PC-9 (cell line): ENCODE measurements at regions not wholly inside any gene's neighbourhood (a gene's known extent, or its start where the extent isn't known, plus 50 kb on each side); places are given as distances from the start of the nearest gene placed in this dataset.

Source experiments
- CTCF ChIP-seq: fragments of 200-600 bp; sonication (generic); conservative IDR thresholded peaks from 2 replicates; pipeline ENCODE4 v1.6.1; 2017; ENCODE audit warnings: mixed run types, antibody characterized with exemption, mild to moderate bottlenecking, moderate library complexity
- EZH2 ChIP-seq: fragments of 200-600 bp; sonication (generic); IDR thresholded peaks from 2 replicates; pipeline ENCODE4 v1.8.0; 2017; ENCODE audit warnings: antibody characterized with exemption, low read depth

GRCh38 chr5:148887123-148887881, 60.9 kb downstream of the ADRB2 start:
- no peak for TF ChIP-seq CTCF
- no peak for TF ChIP-seq EZH2
